ENCODE measurements at regions not wholly inside any gene's neighbourhood (a gene's known extent, or its start where the extent isn't known, plus 50 kb on each side); places are given as distances from the start of the nearest gene placed in this dataset.

DNA sequence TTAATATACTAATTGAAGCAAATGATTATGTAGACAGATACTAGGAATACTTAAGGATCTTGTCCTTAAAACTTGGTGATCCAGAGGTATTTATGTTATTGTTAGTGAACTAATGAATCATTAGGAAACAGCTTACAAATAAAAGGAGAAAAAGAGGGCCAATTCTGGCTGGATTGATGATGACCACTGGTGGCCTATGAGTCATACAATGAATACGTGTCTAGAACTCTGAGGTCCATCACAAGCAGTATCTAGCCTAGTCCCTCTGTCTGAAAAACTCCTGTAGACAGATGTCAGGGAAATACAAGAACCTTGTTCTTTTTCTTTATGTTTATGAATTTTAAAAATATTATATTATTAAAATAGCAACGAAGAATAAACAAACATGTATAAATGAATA, 51.7 kb upstream of the RTL1 start:
- no peak for DNase-seq (ENCODE audit: low read depth)

DNA sequence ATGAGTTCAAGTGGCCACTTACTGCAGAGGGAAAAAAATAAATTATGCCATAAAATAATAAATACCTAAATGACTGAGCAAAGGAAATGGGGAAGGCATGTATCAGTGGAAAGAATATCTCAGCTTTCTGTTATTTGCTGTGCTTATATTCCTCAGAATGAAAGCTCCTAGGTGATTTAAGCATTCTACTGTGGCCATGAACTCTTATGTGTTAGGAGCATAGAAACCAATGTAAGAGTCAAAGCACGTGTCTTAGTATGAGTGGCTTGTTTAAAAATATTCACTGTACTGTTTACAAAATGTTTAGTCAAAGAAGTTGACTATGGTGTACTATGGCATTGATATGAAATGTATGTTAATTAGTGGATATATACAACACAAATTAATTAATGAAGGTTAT, 59.0 kb upstream of the RTL1 start:
- no peak for DNase-seq (ENCODE audit: low read depth)

DNA sequence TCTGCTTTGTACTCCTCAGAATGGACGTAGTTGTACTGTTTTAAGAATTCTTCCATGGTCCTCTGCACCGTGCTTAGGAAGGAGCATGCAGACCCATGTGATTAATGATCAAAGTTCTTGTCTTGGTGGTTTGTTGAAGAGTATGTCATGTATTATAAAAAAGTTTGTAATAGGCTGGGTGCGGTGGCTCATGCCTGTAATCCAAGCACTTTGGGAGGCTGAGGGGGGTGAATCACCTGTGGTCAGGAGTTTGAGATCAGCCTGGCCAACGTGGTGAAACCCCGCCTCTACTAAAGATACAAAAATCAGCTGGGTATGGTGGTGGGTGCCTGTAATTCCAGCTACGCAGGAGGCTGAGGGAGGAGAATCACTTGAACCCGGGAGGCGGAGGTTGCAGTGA, 61.8 kb upstream of the RTL1 start:
- DNase-seq (ENCODE audit: low read depth), result no peak

DNA sequence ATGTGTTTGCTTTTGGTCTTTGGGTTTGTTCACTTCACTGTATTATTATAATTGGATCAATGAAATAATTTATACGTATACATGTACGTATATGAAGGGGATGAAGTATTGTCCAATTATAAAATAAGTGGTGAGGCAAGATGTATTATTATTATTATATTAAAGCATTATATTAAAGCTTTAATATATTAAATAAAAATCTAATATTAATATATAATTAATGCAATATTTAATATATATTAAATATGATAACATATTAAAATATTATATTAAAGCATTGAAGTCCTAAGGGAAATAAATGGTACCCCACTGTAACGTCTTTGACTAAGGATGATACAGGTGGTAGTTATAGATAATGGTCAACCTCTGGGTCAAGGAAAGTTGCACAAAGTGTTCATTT, 63.7 kb upstream of the RTL1 start:
- DNase-seq (ENCODE audit: low read depth), result no peak

DNA sequence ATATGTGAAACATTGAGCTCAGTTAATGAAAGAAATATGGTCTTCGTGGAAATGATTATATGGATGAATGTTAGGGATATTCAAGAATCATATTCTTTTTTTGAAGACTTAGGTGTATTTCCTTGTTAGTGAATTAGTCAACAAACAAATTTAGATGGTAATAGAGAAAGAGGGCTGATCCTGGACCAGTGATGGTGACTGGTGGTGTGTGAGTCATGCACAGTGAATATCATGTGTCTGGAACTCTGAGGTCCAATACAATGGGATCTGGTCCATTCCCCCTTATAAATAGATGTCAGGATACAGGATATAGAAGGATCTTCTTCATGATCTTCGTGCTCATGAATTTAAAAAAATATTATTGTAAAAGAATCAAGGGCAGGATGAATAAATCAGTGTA, 64.4 kb upstream of the RTL1 start:
- no peak for DNase-seq (ENCODE audit: low read depth)

DNA sequence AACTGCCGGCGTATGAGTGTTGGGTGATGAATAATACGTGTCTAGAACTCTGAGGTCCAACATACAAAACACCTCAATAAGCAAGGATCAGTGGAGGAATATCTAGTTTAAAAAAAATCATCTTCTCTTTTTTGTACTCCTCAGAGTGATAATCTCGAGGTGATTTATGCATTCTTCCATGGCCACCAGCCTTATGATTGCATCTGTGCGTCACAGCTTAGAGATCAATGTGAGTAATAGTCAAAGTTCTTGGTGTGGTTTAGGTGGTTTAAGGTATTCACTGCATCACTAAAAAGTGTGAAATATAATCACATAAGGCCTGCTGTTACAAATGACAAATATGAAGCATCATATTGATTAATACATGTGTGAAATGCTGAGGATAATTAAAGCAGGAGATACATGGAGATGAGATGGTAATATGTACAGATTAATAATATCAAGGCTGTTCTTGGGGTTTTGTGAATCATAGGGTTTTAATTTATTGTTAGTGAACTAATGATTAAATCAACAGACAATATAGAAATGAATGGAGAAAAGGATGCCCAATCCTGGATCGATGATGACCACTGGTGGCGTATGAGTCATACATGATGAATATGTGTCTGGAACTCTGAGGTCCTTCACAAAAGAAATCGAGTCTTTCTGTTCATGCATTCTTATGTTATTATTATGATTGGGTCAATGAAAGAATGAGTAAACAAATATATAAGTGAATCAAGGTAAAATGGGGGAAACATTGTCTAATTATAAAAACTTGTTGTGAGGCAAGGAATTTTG, 68.8 kb upstream of the RTL1 start:
- no peak for DNase-seq (ENCODE audit: low read depth)

DNA sequence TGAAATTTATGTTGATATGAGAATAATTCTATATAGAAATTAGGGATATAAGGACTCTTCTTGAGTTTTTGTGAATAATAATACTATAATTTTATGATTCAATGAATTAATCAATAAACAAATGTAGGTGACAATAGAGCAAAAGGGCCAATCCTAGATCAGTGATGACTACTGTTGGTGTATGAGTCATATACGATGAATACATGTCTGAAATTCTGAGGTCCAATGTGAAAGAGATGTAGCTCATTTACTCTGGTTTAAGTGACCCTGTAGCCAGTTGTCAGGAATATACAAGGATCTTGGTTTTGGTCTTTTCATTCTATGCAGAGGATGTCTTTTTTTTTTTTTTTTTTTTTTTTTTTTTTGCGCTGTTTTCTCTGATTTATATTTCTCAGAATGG, 72.1 kb upstream of the RTL1 start:
- DNase-seq (ENCODE audit: low read depth), result no peak

DNA sequence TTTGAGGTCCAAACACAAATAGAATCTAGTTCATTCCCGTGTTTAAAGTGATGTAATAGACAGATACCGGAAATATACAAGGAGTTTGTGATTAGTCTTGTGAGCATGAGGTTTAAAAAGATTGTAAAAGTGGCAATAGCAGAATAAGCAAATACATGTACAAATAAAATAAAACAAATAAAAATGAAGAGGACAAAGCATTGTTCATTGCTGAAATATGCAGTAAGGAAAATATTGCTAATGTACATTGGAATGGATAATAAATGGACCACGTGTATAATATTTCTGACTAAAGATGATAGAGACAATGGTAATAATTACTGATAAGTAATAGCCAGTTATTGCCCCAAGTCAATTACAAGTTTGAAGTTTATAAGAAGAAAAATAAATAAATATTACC, 75.6 kb upstream of the RTL1 start:
- no peak for DNase-seq (ENCODE audit: low read depth)

DNA sequence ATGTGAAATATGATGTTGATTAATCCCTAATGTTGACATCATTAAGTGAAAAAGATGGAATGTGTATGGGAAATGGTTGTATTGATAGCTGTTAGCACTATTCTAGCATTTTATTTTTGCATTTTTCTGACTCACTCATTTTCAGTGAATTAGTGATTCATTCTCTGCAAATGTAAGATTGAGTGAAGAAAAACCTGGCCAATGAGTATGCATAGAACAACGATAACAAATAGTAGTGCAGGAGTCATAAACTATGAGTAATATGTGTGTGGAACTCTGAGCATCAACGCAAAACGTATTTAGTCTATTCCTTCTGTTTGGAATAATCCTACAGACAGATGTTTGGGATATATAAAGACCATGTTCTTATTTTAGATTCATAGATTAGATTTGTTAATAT, 76.3 kb upstream of the RTL1 start:
- DNase-seq (ENCODE audit: low read depth), result no peak

DNA sequence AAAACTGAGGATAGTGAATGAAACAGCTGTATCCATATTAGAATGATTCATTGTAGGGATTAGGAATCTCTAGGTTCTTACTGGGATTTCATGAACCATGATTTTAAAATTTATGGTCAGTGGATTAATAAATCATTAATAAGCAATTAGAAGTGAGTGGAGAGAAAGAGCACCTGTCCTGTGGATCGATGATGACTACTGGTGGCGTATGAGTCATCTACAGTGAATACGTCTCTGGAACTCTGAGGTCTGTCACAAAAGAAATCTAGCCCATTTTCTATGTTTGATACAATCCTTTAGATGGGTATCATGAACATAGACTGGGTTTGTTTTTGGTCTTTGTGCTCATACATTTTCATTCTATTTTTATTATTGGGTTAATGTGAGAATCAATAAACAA, 77.3 kb upstream of the RTL1 start:
- no peak for DNase-seq (ENCODE audit: low read depth)

DNA sequence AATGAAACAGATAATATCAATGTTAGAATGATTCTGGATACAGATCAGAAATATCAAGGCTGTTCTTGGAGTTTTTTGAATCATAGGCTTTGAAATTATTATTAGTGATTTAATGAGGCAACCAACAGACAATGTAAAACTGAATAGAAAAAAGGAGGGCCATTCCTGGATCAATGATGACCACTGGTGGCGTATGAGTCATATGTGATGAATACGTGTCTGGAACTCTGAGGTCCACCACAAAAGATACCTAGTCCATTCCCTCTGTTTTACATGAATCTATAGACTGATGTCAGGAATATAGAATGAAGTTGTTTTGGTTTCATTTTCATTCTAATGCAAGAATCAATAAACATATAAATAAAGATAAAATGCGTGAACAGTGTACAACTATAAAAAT, 78.3 kb upstream of the RTL1 start:
- no peak for DNase-seq (ENCODE audit: low read depth)

DNA sequence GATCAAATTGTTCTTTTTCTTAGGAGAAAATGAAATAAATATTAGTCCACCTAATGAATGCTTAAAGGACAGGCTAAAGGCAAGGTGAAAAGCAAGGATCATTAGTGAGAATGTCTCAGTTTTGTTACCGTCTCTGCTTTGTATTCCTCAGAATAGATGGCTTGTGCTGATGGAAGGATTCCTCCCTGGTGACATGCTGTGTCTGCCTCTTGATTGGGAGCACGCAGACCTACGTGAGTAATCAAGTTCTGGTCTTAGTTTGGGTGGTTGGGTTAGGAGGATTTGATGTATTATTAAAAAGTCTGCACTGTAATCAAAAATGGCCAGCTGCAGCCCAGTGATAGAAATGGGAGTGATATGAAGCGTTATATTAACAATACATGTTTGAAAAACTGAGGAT, 78.8 kb upstream of the RTL1 start:
- no peak for DNase-seq (ENCODE audit: low read depth)

DNA sequence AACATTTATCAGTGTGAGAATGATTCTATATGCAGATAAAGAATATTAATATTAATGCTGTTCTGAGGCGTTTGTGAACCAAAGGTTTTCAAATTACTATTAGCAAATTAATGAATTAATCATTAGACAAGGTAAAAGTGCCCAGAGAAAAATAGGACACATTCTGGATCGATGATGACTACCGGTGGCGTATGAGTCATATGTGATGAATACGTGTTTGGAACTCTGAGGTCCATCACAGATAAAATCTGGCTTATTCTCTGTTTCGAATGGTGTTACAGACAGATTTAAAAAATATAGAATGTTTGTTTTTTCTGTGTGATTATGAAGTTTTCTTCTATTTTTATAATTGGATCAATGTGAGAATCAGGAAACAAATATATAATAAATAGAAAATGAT, 79.2 kb upstream of the RTL1 start:
- DNase-seq (ENCODE audit: low read depth), result no peak

DNA sequence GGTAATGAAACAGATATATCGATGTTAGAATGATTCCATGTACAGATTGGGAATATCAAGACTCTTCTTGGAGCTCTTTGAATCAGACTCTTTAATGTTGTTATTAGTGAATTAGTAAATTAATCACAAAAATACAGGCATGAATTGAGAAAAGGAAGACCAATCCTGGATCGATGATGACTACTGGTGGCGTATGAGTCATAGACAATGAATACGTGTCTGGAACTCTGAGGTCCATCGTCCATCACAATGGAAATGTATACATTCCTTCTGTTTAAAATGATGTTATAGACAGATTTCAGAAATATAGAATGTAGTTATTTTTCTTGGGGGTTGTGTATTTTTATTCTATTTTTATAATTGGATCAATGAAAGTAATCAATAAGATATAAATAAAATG, 80.2 kb upstream of the RTL1 start:
- DNase-seq (ENCODE audit: low read depth), result no peak

DNA sequence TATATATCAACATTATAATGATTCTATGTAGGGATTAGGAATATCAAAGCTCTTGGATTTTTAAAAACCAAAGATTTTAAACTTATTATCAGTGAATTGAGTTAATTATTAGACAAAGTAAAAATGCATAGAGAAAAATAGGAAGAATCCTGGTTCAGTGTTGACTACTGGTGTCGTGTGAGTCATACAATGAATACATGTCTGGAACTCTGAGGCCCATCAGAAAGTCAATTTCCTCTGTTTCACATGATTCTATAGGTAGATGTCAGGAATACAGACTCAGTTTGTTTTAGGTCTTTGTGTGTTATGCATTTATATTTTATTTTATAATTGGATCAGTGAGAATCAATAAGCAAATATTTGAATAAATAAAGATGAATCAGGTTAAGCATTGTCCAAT, 84.5 kb upstream of the RTL1 start:
- DNase-seq (ENCODE audit: low read depth), result no peak

DNA sequence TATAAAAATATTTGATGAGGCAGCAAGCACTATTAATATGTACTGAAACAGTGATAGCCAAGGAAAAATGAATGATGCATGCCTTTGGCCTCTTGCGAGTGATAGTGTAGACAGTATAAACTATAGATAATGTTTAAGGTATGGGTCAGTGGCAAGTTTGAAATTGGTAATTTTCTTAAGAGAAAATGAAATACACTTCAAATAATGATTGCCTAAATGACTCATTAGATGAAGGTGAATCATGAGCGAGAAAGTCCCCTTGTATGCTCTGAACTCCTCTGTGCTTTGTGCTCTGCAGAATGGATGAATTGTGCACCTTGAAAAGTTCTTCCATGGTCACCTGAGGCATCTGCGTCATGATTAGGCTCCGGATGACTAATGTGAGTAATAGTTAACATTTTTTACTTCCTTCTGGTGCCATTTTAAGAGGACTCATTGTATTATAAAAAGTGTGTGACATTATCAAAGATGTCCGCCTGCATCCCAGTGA, 84.9 kb upstream of the RTL1 start:
- no peak for DNase-seq (ENCODE audit: low read depth)

DNA sequence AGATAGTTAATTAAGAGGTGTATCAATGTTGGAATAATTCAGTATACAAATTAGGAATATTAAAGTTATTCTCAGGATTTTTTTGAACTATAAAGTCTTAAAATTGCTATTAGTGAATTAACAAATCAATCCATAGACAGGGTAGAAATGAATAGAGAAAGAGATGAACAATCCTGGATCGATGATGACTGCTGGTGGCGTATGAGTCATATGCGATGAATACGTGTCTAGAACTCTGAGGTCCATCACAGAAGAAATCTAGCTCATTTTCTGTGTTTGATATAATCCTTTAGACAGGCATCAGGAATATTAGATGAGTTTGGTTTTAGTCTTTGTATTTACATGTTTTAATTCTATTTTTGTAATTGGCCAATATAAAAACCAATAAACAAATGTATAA, 85.4 kb upstream of the RTL1 start:
- no peak for DNase-seq (ENCODE audit: low read depth)

DNA sequence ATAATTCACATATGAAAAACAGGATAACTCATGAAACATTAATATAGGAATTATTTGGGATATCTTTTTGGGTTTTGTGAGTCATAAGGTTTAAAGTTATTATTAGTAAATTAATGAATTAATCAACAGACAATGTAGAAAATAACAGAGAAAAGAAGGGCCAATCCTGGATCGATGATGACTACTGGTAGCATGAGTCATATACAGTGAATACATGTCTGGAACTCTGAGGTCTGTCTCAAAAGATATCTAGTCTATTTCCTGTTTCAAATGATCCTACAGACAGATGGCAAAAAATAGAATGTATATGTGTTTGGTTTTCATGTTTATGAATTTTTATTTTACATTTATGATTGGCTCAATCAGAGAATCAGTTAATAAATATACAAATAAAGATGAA, 86.4 kb upstream of the RTL1 start:
- DNase-seq (ENCODE audit: low read depth), result no peak

DNA sequence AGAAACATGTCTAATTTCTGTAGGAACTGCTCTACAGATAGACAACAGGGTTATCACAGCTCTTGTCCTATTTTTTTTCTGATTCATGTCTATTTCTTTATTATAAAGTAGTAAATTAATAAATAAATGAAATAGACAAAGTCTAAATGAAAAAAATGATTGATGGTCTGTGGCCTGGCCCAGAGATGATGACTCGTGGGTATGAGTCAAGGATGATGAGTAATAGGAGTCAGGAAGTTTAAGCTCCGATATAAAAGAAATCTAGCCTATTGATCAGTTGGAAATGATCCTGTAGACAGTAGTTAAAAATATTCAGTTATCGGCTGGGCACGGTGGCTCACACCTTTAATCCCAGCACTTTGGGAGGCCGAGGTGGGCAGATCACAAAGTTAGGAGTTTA, 90.6 kb upstream of the RTL1 start:
- DNase-seq (ENCODE audit: low read depth), result no peak

DNA sequence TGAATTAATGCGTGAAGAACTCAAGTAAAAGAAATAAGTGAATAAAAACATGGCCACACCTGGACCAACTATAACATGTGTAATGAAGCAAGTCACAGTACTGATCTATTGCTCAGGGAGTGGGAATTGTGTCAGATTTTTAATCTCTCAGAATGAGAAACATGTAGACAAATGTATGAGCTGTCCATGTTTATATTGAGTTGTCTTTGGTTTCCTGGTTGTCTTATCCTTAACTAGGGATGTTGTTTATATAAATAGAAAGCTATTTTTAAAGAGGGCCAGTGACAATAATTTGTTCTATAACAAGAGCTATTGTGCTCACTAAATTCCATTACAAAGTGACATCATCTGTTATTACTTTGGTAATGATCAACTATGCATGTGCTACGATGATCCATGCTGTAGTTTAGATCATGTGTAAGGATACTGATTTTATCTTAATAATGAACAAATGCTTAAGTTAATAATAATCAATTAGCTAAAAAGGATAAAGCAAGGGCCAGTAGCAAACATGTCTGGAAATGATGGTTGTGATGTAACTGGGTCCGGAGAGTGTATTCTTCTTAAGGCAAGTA, 91.3 kb upstream of the RTL1 start:
- no peak for DNase-seq (ENCODE audit: low read depth)

DNA sequence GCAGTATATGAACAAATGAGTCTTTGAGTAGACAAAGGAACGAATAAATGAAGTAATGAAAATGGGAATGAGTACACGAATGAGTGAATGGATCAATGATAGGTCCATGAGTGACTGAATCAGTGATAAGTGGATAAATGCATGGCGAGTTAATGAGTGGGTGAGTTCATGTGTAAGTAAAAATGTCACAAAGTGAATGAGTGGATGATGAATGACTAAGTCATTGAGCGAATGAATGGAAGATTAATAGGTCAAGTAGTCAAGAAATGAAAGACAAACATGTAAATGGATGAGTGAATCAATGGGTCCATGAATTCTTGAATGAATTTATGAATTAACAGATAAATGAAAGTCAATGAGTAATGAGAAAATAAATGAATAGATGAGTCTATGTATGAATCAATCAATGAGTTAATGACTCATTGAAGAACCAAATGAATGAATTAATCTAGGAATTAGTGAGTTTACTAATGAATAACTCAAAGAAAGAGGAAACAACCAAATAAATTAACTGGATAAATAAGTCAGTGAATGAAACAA, 97.3 kb upstream of the RTL1 start:
- no peak for DNase-seq (ENCODE audit: low read depth)

DNA sequence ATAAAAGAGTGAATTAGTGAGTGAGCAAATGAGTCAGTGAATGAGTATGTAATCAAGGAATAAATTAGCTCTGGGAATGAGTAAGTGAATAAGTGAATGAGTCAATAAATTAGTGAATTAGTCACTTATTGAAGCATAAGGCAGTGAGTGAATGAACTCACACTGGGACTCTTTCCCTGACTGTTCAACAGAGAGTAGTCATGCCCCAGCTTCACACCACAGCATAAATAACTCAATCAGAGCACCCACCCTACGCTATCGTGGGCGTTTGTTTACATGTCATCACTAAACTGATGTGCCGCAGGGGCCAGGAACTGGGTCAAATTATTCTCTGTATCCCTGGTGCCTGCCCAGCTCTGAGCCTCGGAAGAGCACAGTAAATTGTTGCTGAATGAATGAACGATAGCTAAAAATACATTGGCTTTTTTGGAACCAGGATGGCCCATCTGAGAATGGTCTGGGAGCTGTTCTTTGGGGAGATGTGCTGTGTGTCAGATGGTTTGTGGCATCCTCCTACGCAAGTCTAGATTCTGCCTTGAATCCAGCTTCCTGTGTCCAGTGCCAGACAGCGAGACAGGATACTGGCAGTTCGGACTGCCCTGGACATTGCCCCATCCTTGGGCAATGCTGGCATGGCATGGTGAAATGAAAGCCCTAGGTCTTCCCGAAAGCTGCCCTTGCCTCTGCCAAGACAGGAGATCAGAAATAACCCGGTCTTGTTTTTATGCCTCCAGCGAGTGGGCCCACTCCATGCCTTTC, 98.0 kb upstream of the RTL1 start:
- no peak for DNase-seq (ENCODE audit: low read depth)

DNA sequence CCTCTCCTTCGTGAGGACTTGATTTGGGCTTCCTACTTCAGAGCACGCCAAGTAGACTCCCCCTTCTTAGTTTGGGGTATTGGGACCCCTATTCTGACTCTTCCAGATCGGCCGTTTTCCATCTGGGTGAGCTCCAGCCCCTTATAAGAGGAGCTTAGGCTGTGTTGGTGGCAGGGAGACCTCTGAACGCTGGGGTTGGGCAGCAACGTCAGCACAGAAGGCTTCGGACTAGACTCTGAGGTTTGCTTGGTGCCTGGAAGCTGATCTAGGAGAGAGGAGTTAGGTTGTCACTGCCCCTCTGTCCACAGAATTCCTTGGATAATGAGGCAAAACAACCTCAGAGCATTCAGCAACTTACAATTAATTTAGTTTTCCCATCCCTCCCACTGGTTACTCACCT, 99.2 kb upstream of the RTL1 start:
- no peak for DNase-seq (ENCODE audit: low read depth)
